Neural crest cell (in vitro differentiated cells): ENCODE measurements at regions not wholly inside any gene's neighbourhood (a gene's known extent, or its start where the extent isn't known, plus 50 kb on each side); places are given as distances from the start of the nearest gene placed in this dataset.

Source experiments
- DNase-seq: peaks from one replicate; pipeline ENCODE4 v3.0.0; 2021; ENCODE audit warnings: low read depth, mixed read lengths, low spot score
- H3K27ac Mint-ChIP-seq: one replicate; pipeline ENCODE4 v1.8.0; 2021; ENCODE audit warnings: mild to moderate bottlenecking, mixed read lengths; ENCODE audit not compliant: unreplicated experiment
- H3K27me3 Mint-ChIP-seq: 2 replicates; pipeline ENCODE4 v1.8.0; 2021; ENCODE audit warnings: low read depth, mild to moderate bottlenecking, mixed read lengths
- H3K36me3 Mint-ChIP-seq: 2 replicates; pipeline ENCODE4 v1.8.0; 2021; ENCODE audit warnings: low read depth, mild to moderate bottlenecking, mixed read lengths
- H3K4me1 Mint-ChIP-seq: 2 replicates; pipeline ENCODE4 v1.8.0; 2021; ENCODE audit warnings: mixed read lengths
- H3K4me3 Mint-ChIP-seq: one replicate; pipeline ENCODE4 v1.8.0; 2021; ENCODE audit warnings: mild to moderate bottlenecking, mixed read lengths
- H3K9me3 Mint-ChIP-seq: 2 replicates; pipeline ENCODE4 v1.8.0; 2021; ENCODE audit warnings: mixed read lengths
- TF ChIP-seq, protein P1 (sequence below): fragments of 200-600 bp; sonication (generic); conservative IDR thresholded peaks from 2 replicates; pipeline ENCODE4 v1.5.0; 2021; ENCODE audit warnings: antibody characterized with exemption, mild to moderate bottlenecking

DNA sequence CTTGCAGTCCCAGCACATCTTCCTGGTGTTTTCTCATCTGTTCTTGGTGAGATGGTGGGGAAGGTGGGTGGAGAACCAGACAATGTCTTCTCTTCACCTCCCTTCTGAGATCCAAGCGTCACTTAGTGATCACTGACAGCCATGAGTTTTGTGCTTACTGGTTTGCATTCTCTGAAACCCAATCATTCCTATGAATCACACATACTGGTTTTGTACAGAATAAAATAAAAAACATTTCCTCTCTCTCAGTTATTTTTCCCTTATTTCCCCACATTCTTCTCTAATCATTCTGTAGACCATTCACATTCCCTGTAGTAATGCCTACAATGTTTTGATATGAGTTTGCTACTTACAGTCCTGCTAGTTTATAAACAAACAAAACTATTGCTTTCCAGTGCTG is 143.8 kb upstream of the SLC13A1 start:
- no peak for DNase-seq
- TF ChIP-seq, protein P1, sequence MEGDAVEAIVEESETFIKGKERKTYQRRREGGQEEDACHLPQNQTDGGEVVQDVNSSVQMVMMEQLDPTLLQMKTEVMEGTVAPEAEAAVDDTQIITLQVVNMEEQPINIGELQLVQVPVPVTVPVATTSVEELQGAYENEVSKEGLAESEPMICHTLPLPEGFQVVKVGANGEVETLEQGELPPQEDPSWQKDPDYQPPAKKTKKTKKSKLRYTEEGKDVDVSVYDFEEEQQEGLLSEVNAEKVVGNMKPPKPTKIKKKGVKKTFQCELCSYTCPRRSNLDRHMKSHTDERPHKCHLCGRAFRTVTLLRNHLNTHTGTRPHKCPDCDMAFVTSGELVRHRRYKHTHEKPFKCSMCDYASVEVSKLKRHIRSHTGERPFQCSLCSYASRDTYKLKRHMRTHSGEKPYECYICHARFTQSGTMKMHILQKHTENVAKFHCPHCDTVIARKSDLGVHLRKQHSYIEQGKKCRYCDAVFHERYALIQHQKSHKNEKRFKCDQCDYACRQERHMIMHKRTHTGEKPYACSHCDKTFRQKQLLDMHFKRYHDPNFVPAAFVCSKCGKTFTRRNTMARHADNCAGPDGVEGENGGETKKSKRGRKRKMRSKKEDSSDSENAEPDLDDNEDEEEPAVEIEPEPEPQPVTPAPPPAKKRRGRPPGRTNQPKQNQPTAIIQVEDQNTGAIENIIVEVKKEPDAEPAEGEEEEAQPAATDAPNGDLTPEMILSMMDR = no peak
- Mint-ChIP-seq H3K36me3 (no peaks in the 10 kb centered on the region), H3K9me3 (peaks cover 4% of the 10 kb centered on the region), H3K4me1 (peaks cover 3% of the 10 kb centered on the region), H3K4me3 (no peak overlapping the region), H3K27ac (no peak overlapping the region), H3K27me3 (no peaks in the 10 kb centered on the region)

DNA sequence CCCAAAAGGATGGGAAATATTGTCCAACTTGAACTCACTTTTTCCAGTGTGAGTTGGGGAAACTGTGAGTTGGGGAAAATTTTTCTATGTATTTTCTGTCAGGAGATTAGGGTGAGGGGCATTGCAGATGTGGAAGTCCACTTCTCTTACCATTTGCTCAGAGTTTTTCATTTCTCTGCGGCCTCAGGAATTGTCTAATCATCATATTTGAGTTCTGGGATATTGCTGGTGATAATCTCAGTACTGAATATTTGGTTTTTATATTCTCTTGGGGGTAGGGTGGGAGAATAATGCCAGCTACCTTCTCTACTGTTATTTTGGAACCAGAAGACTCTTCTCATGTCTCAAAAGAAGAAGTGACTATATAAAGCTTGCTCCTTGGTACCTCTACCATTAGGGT is 141.3 kb upstream of the SLC13A1 start:
- H3K27ac Mint-ChIP-seq = no peak overlapping the region
- H3K36me3 Mint-ChIP-seq = no peaks in the 10 kb centered on the region
- DNase-seq = no peak
- peaks cover 4% of the 10 kb centered on the region for H3K9me3 Mint-ChIP-seq
- no peaks in the 10 kb centered on the region for H3K27me3 Mint-ChIP-seq
- TF ChIP-seq, protein P1 = no peak
- H3K4me1 Mint-ChIP-seq = no peaks in the 10 kb centered on the region
- no peak overlapping the region for H3K4me3 Mint-ChIP-seq

DNA sequence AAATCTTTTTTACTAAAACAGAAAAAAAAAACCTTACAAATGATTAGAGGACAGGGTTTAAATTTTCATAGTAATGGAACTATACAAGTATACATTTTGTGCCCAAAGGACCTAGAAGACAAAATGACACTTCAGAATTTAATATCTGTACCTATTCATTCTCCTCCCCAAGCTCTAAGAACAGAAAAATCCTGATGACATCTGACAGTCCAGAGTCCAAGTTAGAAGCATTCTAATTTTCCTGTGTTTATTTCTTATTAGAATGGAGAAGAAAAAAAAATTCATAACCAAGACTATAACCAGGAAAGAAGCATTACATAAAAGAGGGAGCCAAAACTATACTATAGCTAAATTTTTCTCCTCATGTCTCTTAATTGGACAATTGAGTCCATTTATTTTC is 138.9 kb upstream of the SLC13A1 start:
- no peaks in the 10 kb centered on the region for H3K4me1 Mint-ChIP-seq
- peaks cover 4% of the 10 kb centered on the region for H3K9me3 Mint-ChIP-seq
- no peaks in the 10 kb centered on the region for H3K36me3 Mint-ChIP-seq
- TF ChIP-seq, protein P1 = no peak
- no peaks in the 10 kb centered on the region for H3K27me3 Mint-ChIP-seq
- H3K4me3 Mint-ChIP-seq = no peak overlapping the region
- DNase-seq = no peak
- H3K27ac Mint-ChIP-seq = no peak overlapping the region

DNA sequence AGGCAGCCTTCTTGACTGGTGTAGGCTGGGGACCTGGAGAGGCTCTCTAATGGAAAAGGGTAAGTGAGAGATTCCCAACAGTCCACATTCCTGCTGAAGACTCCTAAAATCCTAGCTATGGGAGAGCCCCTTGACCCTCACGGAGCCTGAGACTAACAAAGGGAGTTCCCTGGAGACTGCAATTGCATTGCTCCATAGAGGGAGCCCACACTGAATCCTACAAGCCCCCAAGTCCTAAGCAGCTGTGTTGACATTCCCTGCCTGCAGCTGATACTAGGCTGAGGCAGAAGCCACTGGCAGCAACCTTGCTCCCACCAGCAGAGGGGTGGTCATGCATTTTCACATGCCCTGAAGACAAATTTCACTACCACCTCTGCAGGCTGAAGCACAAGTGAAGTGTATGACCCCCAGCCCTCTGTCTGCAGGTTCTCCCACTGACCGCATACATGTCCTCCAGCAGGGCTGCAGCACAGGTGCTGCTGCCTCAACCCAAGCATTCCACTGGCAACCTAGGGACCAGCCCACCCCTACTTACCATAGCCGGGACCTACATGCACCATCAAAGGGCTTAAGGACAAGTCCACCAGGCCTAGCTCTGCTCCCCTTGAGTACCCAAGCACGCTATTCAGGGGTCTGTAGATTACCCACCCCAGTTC is 130.3 kb upstream of the SLC13A1 start:
- H3K9me3 Mint-ChIP-seq = peaks cover 4% of the 10 kb centered on the region
- H3K27ac Mint-ChIP-seq = no peak overlapping the region
- no peak for DNase-seq
- H3K27me3 Mint-ChIP-seq = no peaks in the 10 kb centered on the region
- no peak overlapping the region for H3K4me3 Mint-ChIP-seq
- no peaks in the 10 kb centered on the region for H3K4me1 Mint-ChIP-seq
- H3K36me3 Mint-ChIP-seq = peaks cover 3% of the 10 kb centered on the region
- TF ChIP-seq, protein P1 = no peak

DNA sequence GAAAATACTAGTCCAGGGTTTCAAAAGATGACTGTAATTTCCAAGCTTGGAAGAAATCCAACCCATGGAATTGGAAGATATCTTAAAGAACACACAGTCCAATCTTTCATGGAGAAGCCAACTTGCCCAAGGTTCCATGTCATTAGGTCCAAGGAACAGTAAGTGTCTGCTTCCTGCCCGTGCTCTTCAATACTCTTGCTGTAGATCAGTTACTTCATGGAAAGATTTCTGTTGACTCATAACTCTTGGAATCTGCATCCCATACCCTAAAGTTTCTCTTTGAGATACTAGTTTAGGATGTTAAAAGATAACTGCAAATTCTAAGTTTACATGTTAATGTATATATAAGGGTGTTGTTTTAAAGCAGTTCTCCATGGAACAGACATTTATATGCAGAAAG is 127.9 kb upstream of the SLC13A1 start:
- peaks cover 7% of the 10 kb centered on the region for H3K36me3 Mint-ChIP-seq
- TF ChIP-seq, protein P1 = no peak

More for the DNA sequence above, 127.9 kb upstream of the SLC13A1 start:
- H3K4me1 Mint-ChIP-seq = no peaks in the 10 kb centered on the region
- DNase-seq = no peak
- H3K4me3 Mint-ChIP-seq = no peak overlapping the region
- no peaks in the 10 kb centered on the region for H3K27me3 Mint-ChIP-seq
- no peak overlapping the region for H3K27ac Mint-ChIP-seq
- peaks cover 13% of the 10 kb centered on the region for H3K9me3 Mint-ChIP-seq
